ENCODE measurements at regions not wholly inside any gene's neighbourhood (a gene's known extent, or its start where the extent isn't known, plus 50 kb on each side); places are given as distances from the start of the nearest gene placed in this dataset.

DNA sequence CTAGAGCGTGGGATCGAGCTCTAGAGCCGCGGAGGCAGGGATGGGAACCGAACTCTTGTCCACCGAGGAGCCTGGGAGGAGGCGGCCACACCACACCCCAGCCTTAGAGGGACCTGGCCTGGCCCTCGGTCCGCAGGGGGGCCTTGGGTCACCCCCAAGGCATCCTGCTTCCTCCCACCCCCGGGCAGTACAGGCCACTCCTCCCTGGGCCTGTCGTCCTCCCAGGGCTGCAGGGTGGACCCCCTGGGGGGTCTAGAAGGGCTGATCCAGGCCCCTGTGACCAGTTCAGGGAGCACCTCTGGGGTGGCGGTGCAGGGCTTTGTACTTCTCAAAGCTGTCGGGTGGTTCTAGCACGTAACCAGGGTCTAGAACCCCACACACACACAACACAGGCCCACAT, 79.1 kb upstream of the FBRSL1 start:
- in situ Hi-C loops (cut with HindIII; ENCODE audit: low pct_ligation_motif_present, low pct_unique_long_range_greater_than_20kb, low sequenced_read_pairs) = no loop called here
- DNase-seq = no peak

DNA sequence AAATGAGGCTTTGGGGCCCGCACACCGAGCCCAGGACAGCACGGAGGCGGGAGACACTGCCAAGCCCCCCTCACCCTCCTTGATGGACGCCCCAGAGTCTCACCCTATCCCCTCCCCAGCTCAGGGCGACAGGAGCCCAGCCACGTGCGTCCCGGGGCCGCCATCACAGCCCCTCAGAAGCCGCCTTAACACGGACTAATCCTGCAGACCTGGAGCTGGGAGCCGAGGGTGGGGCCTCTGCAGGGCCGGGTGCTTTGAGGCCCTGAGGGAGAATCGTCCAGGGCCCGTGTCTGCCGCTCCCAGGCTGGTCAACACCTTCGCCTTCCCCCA, 79.7 kb upstream of the FBRSL1 start:
- no peak for DNase-seq
- in situ Hi-C loops (cut with HindIII; ENCODE audit: low pct_ligation_motif_present, low pct_unique_long_range_greater_than_20kb, low sequenced_read_pairs) = no loop called here

DNA sequence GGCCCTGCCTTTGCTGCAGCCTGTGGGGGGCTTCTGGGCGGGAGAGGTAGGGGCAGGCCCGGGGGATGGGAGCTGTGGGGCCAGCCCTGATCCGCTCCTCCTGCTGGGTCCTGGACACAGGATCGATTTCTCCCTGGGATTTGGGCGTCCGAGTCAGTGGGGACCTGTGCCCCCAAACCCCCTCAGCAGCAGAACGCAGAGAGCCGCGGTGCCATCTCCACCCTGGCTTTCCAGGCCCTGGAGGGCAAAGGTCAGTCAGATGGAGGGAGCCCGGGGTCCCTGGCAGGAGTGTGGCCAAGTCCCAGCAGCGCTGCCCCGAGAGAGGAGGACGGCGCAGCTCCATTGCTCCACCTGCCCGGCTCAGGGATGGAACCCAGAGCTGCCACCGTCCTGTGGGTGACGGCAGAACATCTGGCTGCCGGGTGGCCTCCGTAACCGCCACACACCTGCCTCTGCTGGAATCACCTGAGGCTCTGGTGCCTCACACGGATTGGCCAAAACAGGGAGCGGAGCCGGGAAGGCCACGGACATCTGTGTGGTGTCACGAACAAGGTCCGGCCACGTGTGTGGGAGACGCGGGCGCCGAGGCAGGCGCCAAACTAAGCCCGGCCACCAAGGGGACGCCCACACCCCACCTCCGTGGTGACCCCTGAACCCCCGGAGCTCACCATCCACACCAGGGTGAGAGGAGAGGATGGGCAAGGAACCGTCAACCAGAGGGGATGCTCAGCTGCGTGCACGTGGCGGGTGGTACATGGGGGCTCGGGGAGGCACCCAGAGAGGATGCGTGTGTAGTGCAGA, 80.3 kb upstream of the FBRSL1 start:
- DNase-seq = no peak
- in situ Hi-C loops (cut with HindIII; ENCODE audit: low pct_ligation_motif_present, low pct_unique_long_range_greater_than_20kb, low sequenced_read_pairs) = no loop called here

DNA sequence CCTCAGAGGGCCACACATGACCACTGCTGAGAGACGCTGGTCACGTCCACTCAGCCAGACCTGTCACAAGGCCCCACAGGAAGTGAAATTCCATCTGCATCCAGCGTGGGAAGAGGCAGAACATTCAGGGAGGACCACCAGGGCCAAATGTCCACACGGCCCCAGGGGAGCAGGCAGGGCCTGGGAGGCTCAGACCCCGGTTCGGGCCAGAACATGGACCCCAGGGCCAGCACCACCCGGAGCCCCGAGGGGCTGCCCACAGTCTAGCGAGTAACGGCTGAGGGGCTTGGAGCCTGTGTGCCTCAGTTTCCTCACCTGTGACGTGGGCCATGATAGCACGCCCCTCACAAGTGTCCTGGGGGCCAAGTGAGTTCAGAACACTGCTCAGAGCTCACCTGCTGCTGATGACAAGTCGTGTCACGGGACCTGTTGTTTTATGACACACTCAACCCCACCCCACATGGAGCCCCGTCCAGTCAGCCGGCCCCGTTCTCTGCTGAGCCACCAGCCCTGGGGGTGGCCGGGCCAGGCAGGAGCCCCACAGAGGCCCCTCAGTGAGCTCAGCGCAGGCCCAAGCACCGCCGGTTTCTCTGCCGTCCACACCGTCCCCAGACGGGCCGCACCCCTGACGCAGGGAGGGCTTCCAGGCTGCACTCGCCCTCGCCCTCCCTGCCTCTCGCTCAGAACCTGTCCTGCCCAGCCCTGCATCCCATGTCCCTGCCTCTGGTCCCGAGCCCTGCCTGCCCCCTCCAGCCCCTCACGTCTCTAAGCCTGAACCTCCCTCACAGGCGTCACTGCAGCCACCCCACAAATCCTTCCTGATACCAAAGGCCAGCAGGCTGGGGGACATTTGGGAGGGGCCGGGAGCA, 79.5 kb upstream of the GALNT9 start:
- in situ Hi-C loops (cut with HindIII; ENCODE audit: low pct_ligation_motif_present, low pct_unique_long_range_greater_than_20kb, low sequenced_read_pairs) = no loop called here
- DNase-seq = no peak

DNA sequence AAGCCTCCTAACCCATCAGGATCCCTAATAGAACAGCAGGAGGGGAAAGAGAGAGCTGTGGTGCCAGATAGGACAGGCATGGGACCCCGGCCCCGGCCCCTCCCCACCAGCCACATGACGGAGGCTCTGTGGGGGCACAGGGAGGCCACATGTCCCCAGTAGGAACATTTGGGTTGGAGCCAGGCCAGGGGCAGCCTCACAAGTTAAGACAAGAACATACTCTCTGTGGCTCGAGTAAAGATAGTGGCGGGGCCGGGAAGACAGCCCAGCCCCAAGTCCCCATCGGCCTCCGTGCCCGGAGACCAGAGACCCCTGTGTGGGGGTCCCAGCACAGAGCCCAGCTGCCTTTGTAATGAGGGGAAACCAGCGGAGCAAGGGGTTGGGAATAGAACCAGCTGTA, 78.6 kb upstream of the GALNT9 start:
- DNase-seq = no peak
- in situ Hi-C loops (cut with HindIII; ENCODE audit: low pct_ligation_motif_present, low pct_unique_long_range_greater_than_20kb, low sequenced_read_pairs) = no loop called here

DNA sequence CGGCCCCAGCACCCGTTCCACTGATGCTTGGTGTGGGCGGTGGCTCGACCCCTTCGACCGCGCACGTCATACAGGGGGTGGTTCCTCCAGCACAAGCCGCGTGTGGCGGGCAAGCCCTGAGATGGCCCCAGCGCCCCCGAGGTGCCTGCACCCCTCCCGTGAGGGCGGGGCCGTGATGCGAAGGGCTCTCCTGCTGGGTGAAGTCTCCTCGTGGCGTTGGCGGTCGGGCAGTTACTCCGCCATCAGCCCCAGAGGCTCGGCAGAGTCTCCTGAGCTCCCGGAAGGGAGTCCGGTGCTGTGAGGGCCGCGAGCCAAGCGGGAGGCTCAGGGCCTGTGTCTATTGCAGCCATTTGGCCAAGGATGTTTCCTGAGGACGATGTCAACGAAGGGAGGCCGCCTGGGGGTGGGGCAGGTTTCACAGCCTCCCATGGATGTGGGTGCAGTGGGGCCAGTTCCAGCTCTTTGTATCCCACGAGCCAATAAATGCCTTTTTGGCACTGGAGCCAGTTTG, 78.1 kb upstream of the GALNT9 start:
- in situ Hi-C loops (cut with HindIII; ENCODE audit: low pct_ligation_motif_present, low pct_unique_long_range_greater_than_20kb, low sequenced_read_pairs) = no loop called here
- DNase-seq = no peak

DNA sequence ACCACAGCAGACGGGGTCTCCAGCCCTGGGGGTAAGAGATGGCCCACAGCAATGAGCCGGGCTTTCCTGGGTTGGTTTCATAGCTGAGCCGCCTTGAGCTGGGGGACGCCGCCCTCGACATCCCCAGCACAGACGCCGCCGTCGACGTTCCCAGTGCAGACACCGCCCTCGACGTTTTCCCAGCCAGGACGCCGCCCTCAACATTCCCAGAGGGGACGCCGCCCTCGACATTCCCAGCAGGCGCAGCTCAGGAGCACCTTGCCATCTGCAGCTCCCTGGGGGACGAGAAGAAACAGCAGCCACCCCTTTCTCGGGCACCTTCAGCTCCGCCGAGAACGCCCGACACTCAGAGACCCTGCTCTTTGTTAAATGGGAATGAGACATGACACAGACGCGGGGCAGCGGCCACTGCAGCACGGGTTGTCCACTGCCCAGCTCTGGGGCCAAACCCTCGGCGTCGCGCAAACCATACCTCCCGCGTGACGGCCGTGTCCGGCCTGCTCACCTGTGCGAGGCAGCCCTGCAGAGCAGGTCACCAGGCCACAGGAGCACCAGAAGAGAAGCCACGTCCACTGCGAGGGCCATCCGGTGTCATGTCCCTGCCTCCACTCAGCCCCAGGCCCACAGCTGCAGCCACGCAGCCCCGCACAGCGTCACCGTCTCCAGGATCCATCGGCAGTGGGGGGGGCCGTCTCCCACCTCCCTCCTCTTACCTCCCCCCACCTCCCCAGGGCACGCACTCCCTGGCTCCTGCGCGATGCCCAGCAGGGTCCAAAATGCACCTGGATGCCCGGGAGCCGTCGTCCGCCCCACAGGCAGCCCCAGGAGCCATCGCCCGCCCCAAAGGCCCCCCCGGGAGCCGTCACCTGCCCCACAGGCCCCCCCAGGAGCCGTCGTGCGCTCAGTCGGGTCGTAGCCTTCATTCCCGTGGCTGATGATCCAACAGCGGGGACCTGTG, 77.4 kb upstream of the GALNT9 start:
- in situ Hi-C loops (cut with HindIII; ENCODE audit: low pct_ligation_motif_present, low pct_unique_long_range_greater_than_20kb, low sequenced_read_pairs) = no loop called here

DNA sequence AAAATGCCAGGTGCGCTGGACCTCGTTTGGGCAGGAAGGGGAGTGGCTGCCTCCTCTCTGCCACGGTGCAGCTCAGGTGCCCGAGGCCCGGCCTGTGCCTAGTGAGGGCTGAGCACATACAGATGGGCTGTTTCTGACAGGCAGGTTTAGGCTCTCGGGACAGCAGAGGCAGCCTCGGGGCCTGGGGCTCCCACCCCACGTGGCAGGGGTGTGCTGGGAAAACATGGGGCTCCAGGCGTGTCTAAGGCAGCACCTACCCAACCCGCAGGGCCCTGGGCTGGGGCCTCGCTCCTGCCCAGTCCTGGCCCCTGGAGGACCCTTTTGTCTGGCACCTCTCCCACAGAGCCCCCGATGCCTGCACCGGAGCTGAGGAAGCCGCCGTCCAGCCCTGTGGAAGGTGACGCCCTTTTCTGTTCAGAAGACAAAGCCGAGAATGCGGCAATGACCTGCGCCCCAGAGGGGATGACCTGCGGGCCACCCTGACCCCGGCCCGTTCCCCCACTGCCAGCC, 76.4 kb upstream of the GALNT9 start:
- no peak for DNase-seq
- in situ Hi-C loops (cut with HindIII; ENCODE audit: low pct_ligation_motif_present, low pct_unique_long_range_greater_than_20kb, low sequenced_read_pairs) = no loop called here

More for the DNA sequence above, 77.4 kb upstream of the GALNT9 start:
- no peak for DNase-seq

DNA sequence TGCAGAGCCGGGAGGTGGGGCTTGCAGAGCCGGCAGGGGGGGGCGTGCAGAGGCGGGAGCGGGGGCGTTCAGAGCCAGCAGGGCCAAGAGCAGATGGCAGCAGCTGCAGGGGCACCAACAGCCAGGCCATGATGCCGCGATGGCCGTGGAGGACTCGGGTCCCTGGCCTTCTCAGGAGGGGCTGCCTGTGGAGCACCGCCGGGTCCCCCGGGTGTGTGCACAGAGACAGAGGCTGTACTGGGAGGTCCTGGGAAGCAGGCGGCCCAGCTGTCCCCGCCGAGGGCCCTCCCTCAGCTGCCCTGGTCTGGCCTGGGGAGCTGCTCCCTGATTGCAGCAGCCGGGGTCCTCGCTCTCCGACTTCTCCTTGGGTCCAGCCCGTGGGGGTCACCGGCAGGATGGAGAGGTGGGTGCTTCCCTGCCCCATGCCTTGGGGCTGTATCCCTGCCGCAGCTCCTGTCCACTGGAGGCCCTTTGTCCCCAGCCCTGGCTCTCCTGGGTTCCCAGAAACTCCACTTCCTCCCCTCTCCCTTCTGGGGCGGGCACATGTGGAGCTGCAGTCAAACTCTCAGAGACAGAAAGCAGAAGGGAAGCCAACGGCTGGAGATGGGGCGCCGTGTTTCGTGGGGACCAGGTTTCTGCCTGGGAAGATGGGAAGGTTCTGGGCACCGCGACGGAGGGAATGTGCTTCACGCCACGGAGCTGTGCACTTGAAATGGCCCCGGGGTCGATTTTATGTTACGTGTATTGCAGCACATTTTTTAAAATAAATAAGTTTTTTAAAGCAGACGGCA, 75.8 kb upstream of the GALNT9 start:
- DNase-seq = no peak
- in situ Hi-C loops (cut with HindIII; ENCODE audit: low pct_ligation_motif_present, low pct_unique_long_range_greater_than_20kb, low sequenced_read_pairs) = no loop called here

DNA sequence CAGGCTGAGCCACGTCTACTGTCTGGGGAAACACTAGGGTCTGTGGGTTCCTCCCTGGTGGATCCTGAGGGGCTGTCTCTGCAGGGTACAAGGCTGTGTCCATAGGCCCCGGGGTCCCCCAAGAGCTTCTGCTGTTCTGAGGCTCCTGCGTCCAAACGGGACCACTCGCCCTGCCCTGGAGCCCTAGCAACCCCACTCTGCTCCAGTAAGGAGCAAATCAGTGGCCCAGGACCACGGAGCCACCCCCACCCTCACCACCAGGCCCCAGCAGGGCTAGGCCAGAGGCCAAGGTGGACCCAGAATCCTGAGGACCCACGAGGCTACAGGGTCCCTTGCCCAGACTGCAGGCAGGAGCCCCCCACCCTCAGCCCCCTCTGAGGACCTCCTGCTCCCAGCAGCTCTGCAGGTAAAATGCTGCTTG, 75.1 kb upstream of the GALNT9 start:
- in situ Hi-C loops (cut with HindIII; ENCODE audit: low pct_ligation_motif_present, low pct_unique_long_range_greater_than_20kb, low sequenced_read_pairs) = no loop called here

DNA sequence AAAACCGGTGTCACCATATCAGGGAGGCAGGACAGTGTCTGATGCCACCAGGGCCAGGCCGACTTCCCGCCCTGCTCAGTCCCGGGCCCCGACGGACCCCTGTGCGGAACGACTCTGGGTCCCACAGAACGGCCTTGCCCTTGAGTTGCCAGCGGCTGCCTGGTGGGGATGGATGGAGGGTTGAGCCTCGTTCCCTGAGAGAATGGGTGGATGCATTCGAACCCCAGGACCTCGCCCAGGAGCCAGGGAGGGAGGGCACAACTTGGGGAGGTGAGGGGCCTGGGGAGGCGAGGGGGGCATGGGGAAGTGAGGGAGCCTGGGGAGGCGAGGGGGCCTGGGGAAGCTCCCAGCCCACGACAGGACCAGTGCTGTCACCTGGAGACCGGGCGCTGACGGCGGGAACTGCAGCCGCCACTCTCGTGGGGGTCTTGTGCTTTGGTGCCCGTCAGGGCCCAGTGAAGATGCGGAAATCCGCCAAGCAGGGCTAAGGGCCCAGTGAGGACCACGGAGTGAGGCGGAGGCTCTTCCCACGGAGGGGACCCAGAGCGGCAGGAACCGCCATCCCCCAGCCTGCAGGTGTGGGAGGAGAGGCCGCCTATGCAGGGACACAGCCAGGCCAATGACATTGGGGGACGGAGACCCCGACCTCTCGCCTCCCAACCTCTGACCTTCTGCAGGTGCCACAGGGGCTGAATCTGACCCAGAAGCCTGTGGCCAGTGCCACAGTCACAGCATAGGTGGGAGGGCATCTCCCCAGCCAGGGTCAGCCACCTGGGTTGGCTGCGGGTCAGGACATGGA, 74.4 kb upstream of the GALNT9 start:
- in situ Hi-C loops (cut with HindIII; ENCODE audit: low pct_ligation_motif_present, low pct_unique_long_range_greater_than_20kb, low sequenced_read_pairs) = no loop called here
- DNase-seq = no peak

More for the DNA sequence above, 75.1 kb upstream of the GALNT9 start:
- no peak for DNase-seq

DNA sequence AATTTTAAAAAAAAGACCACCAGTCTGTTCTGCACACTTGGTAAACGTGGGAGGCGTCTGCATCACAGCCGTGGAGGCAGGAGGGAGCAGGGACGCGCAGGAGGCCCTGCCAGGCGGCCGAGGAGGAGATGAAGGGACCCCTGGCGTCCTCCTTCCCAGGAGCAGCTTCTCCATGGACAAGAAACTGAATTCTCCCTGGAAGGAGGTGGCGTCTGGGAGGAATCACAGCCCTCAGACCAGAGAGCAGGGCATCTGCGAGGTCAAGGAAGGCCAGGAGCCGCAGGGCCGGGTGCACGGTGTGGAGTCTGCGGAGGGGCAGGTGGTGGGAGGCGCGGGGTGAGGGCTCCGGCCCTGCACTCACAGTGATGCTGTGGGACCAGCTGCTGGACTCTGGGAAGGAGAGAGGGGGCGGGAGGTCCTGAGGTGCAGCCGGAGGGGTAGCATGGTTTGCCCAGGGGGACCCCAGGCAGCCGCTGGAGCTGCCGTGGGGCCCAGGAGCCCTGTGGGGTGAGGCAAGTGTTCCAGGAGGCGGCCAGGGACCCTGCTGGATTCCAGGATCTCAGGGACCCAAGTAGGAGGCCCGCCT, 73.5 kb upstream of the GALNT9 start:
- no peak for DNase-seq
- in situ Hi-C loops (cut with HindIII; ENCODE audit: low pct_ligation_motif_present, low pct_unique_long_range_greater_than_20kb, low sequenced_read_pairs) = no loop called here

DNA sequence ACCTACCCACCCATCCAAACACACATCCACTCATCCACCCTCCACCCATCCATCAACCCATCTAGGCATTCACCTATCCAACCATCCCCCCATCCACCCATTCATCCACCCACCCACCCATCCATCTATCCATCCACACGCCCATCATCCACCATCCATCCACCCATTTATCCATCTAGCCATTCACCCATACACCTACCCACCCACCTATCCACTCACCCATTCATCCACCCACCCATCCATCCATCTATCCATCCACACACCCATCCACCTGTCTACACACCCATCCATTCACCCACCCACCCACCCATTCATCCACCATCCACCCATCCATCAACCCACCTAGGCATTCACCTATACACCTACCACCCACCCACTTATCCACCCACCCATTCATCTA, 72.6 kb upstream of the GALNT9 start:
- DNase-seq = no peak
- in situ Hi-C loops (cut with HindIII; ENCODE audit: low pct_ligation_motif_present, low pct_unique_long_range_greater_than_20kb, low sequenced_read_pairs) = no loop called here

DNA sequence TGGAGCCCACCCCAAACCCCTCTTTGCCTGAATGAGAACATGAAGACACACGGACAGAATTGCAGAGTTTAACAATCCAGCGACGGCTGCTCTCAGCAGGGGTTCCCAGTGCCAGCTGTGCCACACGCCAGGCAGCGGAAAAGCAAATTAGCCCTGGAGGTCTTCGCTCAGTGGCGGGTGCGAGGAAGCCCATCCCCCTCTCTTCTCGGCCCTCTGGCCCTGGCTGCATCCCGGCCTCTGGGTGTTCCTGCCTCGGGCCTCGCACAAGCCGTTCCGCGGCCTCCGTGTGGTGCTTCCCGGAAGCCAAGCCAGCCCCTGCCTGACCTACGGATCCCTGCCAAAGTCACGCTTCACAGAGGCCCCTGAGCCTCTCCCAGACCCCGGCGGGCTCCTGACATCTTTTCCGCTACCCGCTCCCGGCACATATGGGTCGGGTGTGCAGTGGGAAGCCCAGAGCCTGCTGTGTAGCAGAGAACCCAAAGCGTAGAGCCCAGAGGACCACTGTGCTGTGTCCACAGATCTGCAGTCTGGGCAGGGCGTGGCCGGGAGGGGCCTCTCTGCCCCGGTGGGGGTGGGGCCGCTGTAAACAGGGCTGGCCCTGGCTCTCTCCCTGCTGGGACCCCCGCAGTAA, 70.7 kb upstream of the GALNT9 start:
- no peak for DNase-seq
- in situ Hi-C loops (cut with HindIII; ENCODE audit: low pct_ligation_motif_present, low pct_unique_long_range_greater_than_20kb, low sequenced_read_pairs) = no loop called here

DNA sequence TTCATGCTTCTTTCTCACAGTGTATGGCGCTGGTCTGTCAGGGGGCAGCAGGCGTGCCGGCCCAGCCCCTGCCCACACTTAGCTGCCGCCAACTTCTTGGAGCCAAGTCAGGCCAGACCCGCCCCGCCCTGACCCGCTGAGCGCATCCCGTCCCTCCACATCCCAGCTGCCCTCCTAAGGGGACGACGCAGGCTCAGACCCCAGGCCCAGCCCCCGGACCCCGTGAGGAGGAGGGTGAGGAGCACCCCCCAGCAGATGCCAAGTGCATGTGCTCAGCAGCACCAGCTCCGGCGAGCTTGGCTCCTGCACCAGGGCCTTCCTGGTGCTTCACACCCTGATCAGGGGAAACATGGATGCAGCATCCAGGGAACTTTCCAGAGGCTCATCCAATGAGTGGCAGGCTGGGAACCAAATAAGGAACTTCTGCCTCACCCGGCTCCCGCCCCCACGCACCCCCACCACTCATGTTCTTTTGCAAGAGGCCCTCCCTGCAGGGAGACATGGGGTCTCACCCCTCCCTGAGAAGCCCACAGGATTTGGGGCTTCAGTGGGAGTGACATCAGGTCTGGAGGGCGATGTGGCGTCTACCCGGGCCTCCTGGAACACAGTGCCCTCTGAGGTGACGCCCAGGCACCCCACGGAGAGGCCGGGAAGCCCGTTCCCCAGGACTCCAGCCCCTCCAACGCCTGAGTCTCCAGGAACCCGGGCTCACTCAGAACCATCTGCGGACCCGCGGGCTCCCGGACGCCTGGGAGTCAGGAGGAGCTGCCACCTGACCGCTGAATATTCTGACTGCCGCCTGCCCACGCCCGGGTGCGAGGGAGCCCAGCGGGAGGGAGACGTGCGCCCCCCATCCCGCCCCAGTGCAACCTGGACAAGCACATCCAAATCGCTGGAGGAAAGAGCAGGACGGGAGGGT, 70.0 kb upstream of the GALNT9 start:
- in situ Hi-C loops (cut with HindIII; ENCODE audit: low pct_ligation_motif_present, low pct_unique_long_range_greater_than_20kb, low sequenced_read_pairs) = no loop called here
- DNase-seq = no peak
